Panc1 (cell line): ENCODE measurements at regions not wholly inside any gene's neighbourhood (a gene's known extent, or its start where the extent isn't known, plus 50 kb on each side); places are given as distances from the start of the nearest gene placed in this dataset.

Source experiments
- POLR2AphosphoS5 ChIP-seq: IDR thresholded peaks from 2 replicates; pipeline ENCODE4 v1.6.1; 2012; ENCODE audit warnings: mild to moderate bottlenecking, low read depth, low read length, moderate library complexity
- REST ChIP-seq, 2 experiments: IDR thresholded peaks; 2 replicates each; pipeline ENCODE4 v1.6.1; 2011 to 2012; ENCODE audit warnings: low read depth in 2 of 2, control low read depth in 1 of 2, low read length in 1 of 2, mild to moderate bottlenecking in 1 of 2, moderate library complexity in 1 of 2; ENCODE audit not compliant: insufficient read depth in 1 of 2
- TCF7L2 ChIP-seq: IDR thresholded peaks from 2 replicates; pipeline ENCODE4 v1.6.1; 2011; ENCODE audit warnings: mild to moderate bottlenecking, low read depth, low read length, inconsistent platforms
- TF ChIP-seq, protein P1 (sequence below): fragments of 450-650 bp; IDR thresholded peaks from 2 replicates; pipeline ENCODE4 v1.5.1; 2017; ENCODE audit warnings: mild to moderate bottlenecking

GRCh38 chr1:30194741-30195423 is 528.5 kb downstream of the MATN1 start:
- TF ChIP-seq, protein P1, sequence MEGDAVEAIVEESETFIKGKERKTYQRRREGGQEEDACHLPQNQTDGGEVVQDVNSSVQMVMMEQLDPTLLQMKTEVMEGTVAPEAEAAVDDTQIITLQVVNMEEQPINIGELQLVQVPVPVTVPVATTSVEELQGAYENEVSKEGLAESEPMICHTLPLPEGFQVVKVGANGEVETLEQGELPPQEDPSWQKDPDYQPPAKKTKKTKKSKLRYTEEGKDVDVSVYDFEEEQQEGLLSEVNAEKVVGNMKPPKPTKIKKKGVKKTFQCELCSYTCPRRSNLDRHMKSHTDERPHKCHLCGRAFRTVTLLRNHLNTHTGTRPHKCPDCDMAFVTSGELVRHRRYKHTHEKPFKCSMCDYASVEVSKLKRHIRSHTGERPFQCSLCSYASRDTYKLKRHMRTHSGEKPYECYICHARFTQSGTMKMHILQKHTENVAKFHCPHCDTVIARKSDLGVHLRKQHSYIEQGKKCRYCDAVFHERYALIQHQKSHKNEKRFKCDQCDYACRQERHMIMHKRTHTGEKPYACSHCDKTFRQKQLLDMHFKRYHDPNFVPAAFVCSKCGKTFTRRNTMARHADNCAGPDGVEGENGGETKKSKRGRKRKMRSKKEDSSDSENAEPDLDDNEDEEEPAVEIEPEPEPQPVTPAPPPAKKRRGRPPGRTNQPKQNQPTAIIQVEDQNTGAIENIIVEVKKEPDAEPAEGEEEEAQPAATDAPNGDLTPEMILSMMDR, result no peak
- TF ChIP-seq POLR2AphosphoS5 (no peak), REST (IDR thresholded peaks at IDR 0.05; ENCODE audit: insufficient read depth in 1 of 2, low read depth in 2 of 2, low read length in 1 of 2) (no peak), TCF7L2 (no peak)
